Right renal pelvis (tissue), 4 donors: ENCODE measurements at regions not wholly inside any gene's neighbourhood (a gene's known extent, or its start where the extent isn't known, plus 50 kb on each side); places are given as distances from the start of the nearest gene placed in this dataset.

Source experiments
- DNase-seq, 4 donors: peaks; one replicate each; pipeline ENCODE4 v3.0.0-alpha.2; 2013; ENCODE audit warnings: low read depth in 4 of 4, low spot score in 3 of 4, missing footprints in 1 of 4

DNA sequence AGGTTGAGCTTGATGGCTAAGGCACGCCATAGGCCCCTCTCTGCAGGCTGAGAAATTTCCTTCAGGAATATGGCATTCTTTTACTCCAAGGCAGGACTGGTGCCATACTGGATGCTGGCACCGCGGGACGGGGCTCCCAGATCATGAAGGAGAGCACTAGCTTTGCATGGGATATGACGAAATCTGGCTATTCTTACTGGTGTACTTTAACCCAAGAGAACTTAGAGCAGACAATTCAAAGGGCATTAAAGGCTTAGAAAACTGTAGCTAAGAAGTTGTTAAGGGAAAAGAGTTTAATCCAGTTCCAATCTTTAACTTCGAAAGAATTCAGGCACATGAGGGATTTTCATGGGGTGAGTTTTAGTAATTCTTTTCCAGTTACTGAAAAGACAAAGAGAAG lies 204.4 kb upstream of the ESRRG start:
- no peak for DNase-seq

DNA sequence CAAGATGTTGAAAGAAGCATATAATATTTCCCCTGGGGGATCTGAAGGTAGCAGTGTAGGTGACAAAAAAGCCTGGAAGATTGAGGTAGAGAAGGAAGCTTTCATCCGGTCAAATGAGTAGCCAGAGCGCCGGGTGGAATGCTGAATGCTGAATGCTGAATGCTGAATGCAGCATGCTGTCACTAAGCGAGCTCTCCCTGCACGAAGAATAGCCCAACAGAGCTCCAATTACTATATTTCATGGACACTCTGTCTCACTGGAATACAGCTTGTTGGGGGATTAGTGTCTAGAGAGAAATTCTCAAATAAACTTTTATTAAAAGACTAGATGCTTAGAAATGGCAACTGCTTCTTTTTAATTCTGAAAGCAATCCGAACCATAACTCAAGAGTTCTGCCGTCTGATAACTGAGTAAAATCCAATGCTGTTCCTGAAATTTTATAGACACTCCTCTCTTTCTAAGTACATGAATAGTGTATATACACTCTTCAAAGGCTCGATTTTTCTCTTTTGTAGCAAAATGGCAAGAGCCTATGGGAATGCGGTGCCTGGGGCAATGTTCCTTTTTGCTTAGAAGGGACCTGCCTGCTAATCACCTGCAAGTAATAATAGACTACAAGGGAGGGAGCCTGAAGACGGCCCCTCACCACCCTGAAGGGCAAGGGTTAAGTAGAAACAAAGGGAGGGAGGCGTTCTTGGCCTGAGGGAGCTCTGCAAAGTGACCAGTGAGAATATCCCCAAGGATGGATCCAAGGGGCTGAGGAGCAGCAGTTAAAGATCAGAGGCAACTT lies 203.7 kb upstream of the ESRRG start:
- DNase-seq = no peak

DNA sequence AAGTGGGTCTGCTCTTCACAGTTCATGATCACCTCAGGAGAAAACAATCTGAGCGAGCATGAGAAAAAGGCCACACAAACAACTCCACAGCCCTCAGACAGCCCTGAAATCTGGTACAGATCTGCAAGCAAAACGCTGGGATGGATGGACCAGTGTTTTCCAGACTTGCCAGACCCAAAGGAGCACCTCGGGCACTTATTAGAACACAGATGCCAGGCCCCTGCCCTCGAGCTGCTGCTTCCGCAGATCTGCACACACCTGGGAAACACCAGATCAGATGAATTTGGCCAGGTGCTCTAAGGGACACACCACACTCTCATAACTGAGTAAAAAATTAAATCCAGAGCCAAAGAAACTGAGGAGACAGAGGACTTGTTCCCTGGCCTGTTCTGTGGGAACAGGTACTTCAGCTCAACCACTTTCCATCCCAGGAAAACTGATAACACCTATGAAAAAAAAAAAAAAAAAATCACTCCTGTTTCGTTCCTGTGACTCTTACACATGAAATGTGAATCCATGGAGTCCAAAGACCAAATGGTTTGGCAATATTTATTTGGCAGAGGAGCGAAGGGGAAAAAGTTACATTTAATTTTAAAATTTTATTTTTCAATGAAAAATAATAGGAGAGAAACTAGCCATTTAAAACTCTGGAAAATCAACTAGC lies 202.9 kb upstream of the ESRRG start:
- DNase-seq = no peak

DNA sequence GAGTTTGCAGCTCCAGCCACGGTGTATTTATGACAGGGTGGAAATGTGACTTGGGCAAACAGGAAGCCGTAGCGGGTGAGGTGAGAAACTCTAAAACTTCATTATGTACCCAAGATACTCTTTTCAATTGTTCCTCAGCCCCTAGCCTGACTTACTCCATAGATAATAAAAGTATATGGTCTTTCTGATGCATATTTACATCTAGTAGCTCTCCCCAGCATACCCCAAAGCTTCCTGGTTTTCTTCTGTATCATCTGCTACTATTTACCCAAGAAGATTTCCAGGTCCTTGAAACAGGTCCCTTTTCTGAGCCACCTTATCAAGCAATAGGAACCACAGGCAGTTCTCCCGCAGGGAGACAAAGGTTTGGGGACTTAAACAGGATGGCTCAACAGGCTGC lies 201.5 kb upstream of the ESRRG start:
- no peak for DNase-seq

DNA sequence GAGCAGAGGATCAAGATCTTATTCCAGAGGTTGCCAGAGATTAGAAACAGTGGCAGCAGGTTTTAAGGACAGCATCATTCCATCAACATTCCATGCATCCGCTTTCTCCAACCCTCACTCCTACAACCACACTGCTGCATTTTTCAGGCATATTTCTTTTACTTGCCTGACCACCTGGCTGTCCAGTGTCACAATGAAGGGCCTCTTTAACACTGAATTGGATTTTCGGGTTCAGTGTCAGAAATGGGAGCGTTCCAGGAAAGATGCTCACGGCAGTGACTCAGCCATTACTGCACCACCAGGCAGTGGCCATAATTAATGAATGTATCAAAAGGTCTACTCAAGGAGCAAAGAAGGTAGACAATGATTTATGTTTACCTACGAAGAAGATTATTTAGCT lies 200.4 kb upstream of the ESRRG start:
- no peak for DNase-seq

DNA sequence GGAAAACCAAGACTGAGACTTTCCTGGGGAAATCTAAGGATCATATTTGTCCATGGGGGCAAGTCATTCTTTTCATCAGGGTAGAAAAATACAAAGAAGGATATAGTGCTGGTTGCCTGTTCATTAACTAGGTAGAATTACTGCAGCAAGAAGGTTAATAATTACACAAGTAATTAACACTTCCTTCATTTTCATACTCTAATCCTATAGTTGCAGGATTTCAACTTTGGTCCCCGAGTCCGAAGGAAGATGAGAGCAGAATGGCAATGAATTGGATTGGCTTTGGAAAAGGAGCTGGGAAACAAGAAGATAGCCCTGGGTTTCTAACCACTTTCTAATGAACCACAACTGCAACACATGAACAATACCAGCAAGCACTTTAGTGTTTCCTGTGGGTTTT lies 199.2 kb upstream of the ESRRG start:
- DNase-seq = no peak

DNA sequence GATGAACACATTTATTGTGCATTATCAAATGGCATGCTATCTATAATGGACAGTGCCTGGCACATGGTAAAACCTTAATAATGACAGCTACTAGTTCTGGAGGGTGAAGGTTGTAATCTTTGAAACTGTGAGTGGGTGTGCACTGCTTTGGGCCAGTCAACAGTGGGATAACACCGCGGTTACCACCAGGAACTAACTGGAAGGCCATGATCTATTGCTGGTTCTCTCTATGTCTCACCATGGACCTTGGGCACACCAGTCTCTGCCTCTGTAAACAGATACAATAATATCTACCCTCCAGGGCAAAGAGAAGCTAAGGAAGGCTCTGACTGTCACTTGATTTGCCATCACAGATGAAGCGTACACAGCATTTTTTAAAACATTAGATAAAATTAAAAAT lies 198.6 kb upstream of the ESRRG start:
- no peak for DNase-seq

DNA sequence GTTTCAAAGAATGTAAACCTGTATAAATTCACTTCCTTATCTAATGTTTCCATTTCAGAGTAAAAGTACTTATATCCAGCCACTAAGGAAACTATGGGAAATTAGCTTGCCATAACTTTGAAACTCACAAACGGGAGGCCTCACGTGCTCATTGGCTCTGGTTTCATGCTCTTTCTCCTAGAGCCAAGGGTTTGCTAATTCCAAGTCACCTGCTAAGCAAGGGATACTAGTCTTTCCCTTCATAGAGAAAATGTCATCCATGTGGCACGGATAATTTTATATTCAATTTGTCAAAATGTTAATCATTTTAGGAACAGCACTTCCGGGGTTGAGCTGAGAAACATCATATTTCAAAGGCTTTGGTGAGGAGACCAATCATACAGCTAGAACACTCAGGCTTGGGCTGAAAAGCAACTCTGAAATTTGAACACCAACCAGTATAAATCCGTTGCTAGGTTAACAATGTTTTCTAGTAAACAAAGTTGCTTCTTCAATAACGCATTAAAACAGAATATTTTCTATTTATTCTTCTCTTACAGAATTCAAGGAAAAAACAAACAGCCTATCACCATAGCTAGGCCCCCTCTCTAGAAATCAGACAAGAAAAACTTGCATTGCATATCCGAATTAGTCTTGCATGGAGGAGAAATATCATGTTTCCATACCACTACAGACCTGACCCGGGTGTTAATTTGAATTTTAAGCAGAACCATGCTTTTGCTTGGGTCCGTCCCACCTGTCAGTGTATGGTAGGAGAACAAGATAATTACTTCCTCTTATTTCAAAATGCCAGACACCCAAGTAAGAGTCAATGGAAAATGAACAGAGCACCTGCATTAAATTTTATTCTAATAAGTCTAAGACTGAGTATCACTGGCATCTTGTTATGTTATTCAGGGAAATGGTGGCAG lies 196.1 kb upstream of the ESRRG start:
- DNase-seq = no peak

DNA sequence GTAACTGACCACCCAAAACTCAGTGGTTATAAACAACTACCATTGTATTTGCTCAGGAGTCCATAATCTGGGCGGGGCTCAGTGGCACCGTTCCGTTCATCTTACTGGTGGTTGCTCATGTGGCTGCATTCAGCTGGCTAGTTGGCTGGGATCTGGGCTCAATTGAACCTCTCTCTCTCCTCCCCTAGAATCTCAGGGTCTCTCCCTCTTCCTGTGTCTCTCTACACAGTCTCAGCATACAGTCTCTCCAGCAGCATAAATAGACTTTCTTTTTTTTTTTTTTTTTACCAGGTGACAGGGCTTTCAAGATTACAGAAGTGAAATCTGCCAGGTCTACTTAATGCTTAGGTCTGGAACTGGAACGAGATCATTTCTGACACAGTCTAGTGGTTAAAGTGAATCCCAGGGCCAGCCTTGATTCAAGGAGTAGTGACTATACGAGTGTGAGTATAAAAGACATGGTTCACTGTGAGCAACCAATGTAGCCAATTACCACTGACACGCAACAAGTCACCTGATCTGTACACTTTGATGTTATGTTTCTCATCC lies 193.7 kb upstream of the ESRRG start:
- no peak for DNase-seq

DNA sequence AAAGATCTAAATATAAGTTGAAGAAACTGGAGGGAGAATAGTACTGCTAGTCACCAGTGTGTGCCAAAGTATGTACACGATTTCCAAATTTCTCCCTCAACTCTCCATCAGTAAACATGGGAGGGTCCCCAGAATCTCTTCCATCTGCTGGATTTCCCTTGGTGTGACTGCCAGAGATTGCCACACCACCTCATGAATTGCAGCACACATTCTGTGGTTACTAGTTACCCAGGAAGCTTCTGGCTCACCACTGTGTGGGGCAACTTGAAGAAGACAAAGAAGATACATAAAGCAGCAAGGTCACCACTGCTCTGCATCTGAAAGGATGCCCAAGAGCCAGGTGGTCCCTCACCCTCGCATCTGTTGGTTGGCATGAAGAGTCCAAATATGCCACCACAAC lies 191.7 kb upstream of the ESRRG start:
- no peak for DNase-seq

DNA sequence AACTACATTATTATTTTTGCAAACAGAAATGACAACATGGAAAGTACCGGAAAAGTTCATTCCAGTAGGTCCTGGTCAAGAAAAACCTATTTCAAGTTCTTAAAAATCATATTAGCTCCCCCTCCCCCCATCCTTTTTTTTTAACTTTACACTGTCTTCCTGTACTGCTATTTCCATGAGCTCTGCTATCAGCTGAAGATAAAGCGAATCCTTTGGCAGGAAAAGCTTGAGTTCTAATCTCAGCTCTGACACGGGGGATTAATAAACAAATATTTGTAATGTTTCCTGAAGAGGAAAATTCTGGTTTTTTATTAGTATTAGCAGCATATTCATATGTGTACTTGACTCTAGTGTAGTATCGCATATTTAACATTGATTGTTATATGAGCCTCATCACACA lies 190.7 kb upstream of the ESRRG start:
- DNase-seq = no peak

DNA sequence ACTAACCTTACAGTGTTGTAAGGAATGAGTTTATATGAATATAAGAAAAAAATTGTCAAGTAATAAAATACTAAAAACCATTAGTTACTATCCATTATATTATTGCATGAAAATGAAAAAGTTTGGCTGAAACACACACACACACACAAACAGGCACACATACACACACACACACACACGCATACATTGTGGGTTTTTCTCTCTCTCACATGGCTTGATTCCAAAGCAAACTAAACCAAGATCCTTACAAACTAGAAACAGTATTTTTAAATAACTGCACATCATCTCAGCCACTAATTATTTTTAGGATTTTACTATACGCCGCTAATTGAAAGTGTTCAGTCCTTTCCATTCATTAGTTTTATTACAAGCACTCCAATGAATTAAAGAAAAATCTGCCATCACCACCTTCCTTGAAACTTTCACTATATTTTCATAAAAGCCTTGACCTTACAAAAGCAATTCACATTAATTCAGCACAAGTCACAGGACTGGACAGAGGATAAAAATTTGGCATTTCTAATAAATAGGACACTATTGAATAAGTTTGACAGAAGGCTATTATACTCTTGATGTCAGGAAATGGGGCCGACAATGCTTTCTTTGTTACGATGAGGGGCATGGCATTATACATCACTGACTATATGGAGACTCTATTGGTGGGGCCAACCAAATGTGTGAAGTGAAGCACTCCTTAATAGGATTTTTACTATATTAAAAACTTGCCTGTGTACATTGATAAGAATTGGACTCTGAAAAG lies 187.0 kb upstream of the ESRRG start:
- DNase-seq = no peak

DNA sequence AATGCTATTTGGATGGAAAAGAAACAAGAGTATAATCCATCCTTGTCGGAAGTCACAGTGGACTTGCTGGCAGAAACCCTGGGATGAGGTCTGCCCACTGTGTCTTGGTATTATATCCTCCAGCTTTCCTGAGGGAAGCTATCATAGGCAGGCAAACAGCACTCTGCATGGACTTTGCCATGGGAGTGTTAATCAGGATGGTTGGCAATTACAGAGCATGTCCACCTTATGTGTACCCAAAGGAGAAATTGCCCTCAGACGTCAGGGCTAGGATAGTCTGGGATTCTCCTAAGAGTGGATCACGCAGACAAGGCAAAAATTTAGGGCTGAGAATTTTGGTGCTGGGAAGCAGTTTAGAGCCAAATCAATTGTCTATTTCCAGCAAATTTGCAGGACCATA lies 184.9 kb upstream of the ESRRG start:
- no peak for DNase-seq

DNA sequence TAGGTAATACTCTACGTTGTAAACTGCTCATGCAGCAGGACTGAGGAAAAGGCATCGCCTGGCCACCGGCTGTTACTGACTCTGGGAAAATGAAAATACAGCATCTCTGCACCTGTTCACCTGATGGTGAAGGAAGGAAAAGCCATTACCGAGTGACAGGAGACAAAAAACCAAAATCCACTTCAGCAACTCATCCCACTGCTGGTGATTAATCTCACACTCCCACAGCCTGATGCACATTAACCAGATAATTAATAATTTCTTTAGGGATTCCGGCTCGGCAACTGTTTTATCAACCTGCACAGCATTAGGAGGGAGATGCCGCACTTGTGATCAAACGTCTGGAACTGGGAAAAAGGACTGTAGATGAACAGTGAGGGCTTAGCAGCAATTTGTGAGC lies 183.9 kb upstream of the ESRRG start:
- no peak for DNase-seq

DNA sequence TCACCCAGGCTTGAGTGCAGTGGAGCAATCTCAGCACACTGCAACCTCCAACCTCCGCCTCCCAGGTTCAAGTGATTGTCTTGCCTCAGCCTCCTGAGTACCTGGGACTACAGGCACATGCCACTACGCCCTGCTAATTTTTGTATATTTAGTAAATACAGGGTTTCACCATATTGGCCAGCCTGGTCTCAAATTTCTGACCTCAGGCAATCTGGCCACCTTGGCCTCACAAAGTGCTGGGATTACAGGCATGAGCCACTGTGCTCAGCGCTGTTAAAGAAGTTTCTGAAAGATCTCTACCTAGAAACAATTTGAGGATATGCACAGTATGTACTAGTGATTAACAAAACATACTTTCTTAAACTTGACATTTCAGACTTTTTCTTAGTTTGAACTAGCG lies 182.6 kb upstream of the ESRRG start:
- no peak for DNase-seq

DNA sequence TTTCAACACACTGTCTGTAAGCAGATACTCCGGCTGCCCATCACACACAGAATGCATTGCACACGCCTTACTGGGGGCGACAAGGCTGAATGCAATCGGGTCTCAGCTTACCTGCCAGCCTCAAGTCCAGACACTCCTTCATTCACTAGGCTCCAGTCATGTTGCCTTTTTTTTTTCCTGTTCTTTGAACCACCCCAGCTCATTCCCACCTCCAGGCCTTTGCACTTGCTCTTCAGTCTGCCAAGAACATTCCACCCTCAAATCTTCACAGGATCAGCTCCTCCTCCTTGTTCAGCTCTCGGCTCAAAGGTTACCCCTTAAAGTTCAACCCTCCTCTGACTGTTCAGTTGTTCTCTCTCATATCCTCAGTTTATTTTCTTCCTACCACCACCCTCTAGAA lies 181.9 kb upstream of the ESRRG start:
- no peak for DNase-seq

DNA sequence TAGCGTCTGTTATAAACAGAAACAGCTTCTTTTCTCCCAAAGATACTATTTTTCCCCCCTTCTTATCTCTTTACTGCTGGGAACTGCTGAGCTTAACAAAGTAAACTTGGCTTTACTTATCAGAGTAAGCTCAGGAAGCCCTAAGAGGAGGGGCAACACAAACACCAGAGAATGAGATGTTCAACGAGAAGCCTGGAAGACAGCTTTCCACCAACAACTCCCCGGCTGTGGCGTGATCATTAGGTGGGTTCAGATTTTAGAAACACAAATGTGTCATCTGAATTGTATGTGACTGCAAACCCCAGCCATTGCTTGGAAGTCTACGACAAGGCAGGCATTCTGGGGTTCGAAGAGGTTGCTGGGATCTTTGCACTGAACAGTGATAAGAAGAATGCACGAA lies 181.2 kb upstream of the ESRRG start:
- DNase-seq = no peak

DNA sequence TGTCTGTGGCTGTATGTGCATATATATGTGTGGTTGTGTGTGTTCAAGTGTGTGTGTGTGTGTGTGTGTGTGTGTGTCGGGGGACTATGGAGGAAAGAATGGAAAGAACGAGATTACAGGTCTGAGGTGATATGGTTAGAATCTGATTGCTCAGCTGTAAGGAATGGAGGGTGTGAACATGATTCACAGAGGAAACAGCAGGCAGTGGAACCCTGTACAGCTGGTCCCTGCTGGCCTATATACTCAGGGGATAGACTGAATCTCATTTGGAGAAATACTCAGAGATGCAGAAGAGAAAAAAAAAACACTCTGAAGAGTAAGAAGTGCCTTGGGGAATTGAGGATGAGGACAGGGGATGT lies 180.1 kb upstream of the ESRRG start:
- DNase-seq = no peak

DNA sequence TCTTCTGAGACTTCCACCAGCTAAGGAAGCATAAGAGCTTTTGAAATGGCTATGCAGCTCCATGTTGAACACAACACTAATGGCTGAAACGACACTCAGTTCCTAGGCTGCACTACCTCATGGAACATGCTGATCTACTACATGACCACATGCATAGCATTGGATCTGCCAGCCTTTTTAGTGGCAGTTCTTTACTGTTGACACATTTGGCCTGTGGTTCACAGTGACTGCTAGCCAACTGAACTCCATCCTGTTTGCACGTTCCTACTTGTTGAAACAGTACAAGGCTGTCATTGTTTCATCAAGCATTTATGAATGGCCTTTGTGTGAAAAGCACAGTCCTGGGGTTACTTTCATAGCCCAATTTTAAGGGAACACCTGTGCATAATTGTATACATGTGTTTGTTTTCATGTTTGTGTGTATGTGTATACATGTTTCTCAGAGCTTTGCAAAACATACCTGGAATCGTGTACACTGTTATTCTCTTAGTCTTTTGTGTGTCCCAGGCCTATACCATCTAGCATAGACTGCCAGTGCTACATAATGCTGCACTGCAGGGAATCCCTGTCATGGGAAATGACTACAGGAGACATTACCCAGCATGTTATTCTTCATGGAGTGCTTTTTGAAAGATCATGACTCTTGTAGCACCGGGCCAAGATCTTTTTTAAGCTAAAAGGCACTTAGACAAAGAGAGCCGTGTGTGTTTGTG lies 179.6 kb upstream of the ESRRG start:
- no peak for DNase-seq

DNA sequence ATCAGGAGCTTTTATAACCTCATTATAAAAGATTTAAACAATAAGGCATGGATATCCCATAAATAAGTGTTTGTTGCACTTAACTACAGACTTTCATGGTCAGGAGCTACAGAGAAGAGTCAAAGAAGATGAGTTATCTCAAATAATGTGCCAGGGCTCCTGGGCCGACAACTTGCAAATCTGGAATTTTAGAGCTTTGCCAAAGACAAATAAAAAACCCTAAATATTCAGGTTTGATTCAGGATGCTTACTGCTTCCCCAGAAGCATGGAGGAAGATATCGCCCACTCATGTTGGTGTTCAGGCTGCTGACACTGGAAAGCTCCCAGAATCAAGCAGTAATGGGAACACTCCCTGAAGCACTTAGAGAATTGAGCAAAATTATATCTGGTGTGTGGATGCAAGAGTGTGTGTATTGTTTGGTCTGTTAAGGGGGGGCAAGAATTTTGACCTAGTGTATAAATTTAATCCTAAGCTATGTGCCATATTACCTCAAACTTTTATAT lies 176.9 kb upstream of the ESRRG start:
- no peak for DNase-seq
